B cell (primary cell): ENCODE measurements at regions not wholly inside any gene's neighbourhood (a gene's known extent, or its start where the extent isn't known, plus 50 kb on each side); places are given as distances from the start of the nearest gene placed in this dataset. TPM values are rescaled to one million over a fixed set of nuclear protein-coding genes. Genes with fewer than 3 reads are reported as not detected.

Experiments
- small RNA-seq: library from RNA; depleted of rRNA; stranded (forward); fragments of <200 nt; gene quantifications from one replicate; pipeline ENCODE3, GENCODE V24; 2012; ENCODE audit warnings: low replicate concordance, low read depth; ENCODE audit not compliant: insufficient read length

Small RNA genes in the stretch of these regions (small RNA-seq; reads per million reads assigned to genes)
- not detected for gene RNU6-1236P
